Retinal pigment epithelial cell (primary cell): ENCODE measurements at regions not wholly inside any gene's neighbourhood (a gene's known extent, or its start where the extent isn't known, plus 50 kb on each side); places are given as distances from the start of the nearest gene placed in this dataset.
"Not testable (repeated sequence)": the region's sequence is repeated elsewhere in the genome, so short reads cannot be mapped to it uniquely, and the experiment has no call there.

Experiments
- DNase-seq: peaks from one replicate; pipeline ENCODE4 v3.0.0-alpha.2; 2010; ENCODE audit warnings: low read depth
- H3K4me3 ChIP-seq: 2 replicates; pipeline ENCODE4 v1.5.1; 2011; ENCODE audit warnings: mild to moderate bottlenecking, low read length, control low read depth, moderate library complexity
- CTCF ChIP-seq: conservative IDR thresholded peaks from 2 replicates; pipeline ENCODE4 v1.5.1; 2011; ENCODE audit warnings: low read depth, low read length, control low read depth, inconsistent platforms

DNA sequence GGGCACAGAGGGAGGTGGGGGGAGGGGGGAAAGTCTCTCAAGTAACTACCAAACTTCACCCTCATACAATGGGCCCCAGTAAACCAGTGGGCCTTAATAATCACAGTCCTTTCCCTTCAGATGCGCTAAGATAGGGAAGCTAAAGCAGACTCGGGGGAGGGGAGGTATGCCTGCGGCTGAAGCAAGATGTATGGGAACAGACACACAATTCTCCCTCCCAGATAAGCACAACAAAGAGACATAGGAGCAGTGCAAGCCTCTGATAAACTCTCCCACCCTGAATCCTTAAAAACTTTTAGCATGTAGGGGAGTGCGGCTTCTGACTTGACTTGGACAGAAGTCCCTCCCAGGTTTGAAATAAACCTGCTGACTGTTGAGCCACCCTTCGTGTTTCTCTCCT is 54.7 kb downstream of the PROP1 start:
- DNase-seq, H3K4me3 ChIP-seq: not testable (repeated sequence)

DNA sequence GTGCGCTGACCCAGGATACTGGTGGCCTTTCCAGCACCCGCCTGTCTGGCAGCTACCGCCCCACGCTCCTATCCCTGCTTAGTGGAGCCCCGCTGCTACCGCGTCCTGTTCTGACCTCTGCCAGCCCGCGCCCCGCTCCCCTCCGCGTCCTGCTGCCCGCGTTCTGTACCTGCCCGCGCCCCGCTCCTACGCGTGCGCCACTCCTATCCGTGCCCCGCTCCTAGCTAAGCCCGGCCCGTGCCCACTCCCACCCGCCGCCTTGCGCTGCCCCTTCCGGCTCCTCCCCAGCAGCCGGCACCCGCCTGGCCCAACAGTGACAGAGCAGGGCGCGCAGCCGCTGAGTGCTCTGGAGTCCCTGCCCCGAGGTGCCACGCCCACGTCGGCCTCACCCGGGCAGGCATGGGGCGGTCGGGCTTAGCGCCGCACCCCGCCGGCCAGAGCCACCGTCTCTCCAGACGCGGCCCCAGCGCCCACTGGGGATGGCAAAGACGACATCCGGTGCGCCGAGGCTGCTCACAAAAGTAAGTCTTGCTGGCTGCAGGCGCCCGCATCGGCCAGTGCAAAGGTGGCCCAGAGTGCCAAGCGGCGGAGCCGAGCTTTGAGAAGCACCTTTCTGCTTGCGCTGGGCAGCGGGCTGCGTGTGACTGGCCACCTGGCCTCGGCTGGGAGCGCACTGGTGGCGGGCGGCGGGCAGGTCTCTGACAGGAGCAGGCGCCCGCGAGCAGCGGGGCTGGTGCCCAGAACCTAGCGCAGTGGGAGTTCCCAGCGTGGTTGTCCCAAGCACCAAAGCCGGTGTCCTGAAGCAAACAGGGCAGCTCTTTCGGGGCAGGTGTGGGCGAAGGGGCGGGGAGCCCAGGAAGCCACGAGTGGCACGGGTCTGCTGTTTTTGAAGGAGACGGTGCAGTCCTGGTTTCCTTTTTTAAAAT is 56.5 kb downstream of the PROP1 start:
- H3K4me3 ChIP-seq: peak overlapping the region; percentile 22
- DNase-seq: not testable (repeated sequence)

- not testable (repeated sequence) for H3K4me3 ChIP-seq, DNase-seq
Measured at GRCh38 chr5:177938767-177939166, 57.3 kb downstream of the PROP1 start.

GRCh38 chr5:177934233-177934632 is 61.8 kb downstream of the PROP1 start:
- not testable (repeated sequence) for H3K4me3 ChIP-seq, DNase-seq
- peak; percentile 28 for TF ChIP-seq CTCF

GRCh38 chr5:177930269-177931022 is 65.6 kb downstream of the PROP1 start:
- not testable (repeated sequence) for H3K4me3 ChIP-seq, DNase-seq

DNA sequence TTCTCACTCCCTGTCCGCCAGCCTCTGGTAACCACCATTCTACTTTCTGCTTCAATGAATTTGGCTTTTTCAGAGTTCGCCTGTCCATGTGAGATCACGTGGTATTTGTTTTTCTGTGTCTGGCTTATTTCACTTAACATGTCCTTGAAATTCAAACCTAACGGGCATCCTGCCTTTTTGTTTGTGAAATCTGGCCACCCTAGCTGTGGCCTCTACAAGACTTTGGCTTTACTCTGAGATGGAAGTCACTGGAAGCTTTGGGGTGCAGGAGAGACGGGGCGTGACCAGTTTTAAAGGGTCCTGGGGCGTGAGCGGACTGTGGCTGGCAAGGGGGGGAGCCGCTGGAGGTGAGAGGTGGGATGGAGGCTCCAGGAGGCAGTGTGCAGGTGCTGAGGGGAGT is 66.4 kb downstream of the PROP1 start:
- H3K4me3 ChIP-seq, DNase-seq: not testable (repeated sequence)

DNA sequence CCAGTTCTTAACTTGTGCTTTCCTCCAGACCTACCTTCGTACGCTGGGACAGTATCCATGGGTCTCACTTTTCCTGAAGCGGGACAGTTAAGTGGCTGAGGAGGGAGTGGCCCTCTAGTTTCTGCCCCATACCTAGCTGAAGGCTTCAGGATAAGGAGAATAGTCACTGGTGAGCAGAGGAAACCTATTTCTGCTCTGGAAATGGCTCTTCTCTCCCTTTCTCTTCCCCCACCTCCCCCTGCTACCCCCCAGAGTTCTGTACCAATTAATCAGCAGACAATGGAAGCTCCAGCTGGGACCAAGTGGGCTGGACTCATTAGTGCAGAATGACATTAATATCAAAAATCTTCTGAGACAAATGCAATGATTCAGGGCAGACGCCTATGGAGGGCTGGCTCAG is 68.5 kb downstream of the PROP1 start:
- not testable (repeated sequence) for DNase-seq, H3K4me3 ChIP-seq

- H3K4me3 ChIP-seq, DNase-seq: not testable (repeated sequence)
Measured at GRCh38 chr5:177924577-177924976, 71.5 kb downstream of the PROP1 start.

- DNase-seq, H3K4me3 ChIP-seq: not testable (repeated sequence)
Measured at GRCh38 chr5:177923837-177924236, 72.2 kb downstream of the PROP1 start.

DNA sequence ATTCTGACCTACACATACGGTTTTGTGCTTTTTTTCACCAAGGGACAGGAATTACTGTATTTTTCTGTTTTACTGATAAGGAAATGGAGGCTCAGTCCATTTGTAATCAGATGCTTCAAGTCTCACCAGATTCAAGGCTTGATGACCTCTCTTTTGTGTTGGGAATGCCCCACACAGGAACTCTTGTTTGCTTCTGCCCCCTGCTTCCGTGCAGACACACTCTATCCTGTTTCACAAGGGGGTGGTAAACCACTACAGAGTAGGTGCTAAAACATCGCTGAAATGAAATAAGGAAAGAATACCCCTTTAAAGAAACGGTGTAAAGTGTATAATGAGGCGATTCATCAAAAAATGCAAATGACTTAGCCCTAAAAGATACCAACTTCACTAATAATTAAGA is 72.9 kb downstream of the PROP1 start:
- DNase-seq, H3K4me3 ChIP-seq: not testable (repeated sequence)

DNA sequence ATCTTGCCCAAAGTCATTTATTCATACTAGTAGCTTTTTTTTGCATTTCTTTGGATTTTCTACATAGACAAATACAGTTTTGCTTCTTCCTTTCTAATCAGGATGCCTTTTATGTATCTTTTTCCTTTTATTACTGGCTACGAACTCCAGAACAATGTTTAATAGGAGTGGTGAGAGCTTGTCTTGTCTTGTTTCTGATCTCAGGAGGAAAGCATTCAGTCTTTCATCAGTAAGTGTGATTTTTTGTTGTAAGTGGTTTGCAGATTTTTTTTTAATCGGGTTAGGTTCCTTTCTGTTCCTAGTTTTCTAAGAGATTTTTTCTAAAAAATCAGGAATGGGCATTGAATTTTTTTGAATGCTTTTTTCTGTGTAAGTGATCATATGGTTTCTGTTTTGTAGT is 86.8 kb downstream of the PROP1 start:
- not testable (repeated sequence) for DNase-seq, H3K4me3 ChIP-seq

GRCh38 chr5:177902806-177903205 is 93.2 kb downstream of the PROP1 start:
- not testable (repeated sequence) for DNase-seq, H3K4me3 ChIP-seq

GRCh38 chr5:177900066-177900465 is 96.0 kb downstream of the PROP1 start:
- not testable (repeated sequence) for H3K4me3 ChIP-seq, DNase-seq

- H3K4me3 ChIP-seq, DNase-seq: not testable (repeated sequence)
Measured at GRCh38 chr5:177894681-177895453, 101.2 kb downstream of the PROP1 start.

DNA sequence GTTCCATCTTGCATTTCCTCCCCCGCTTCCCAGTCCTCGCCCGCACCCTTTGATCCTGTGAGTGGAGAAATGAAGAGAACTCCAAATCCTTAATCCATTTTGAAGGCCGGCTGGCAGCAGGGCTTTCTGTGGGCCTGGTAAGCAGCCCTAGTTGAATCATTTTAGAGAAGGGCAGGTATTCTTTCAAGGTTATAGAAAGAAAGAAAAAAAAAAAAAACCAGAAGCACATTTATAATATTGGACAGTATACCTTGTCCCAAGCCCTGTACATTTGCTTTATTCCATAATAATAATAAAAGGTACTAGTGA is 103.7 kb downstream of the PROP1 start:
- not testable (repeated sequence) for DNase-seq, H3K4me3 ChIP-seq
